Right renal pelvis (tissue), 4 donors: ENCODE measurements at regions not wholly inside any gene's neighbourhood (a gene's known extent, or its start where the extent isn't known, plus 50 kb on each side); places are given as distances from the start of the nearest gene placed in this dataset.

Experiments used
- DNase-seq, 4 donors: peaks; one replicate each; pipeline ENCODE4 v3.0.0-alpha.2; 2013; ENCODE audit warnings: low read depth in 4 of 4, low spot score in 3 of 4, missing footprints in 1 of 4

DNA sequence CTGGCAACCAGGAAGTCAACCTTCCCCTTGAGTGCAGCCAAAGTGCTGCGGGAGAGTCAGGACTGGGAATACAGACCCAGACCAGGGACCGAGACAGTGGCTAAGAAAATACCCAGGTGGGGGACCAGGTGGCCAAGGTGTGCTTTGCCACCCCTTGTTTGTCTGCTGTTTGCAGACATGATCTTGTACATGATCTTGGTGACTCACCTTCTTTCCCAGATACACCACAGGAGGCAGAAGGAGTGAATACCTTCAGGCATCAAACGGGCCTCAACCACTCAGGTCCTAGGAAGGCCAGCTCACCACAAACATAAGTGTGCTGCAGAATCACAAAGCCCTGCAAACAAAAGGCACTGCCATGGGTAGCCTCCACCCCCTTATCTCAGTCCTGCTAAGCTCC lies 62.0 kb downstream of the CNGA2 start:
- no peak for DNase-seq

GRCh38 chrX:151801980-151802379 lies 67.4 kb downstream of the CNGA2 start:
- DNase-seq = no peak

DNA sequence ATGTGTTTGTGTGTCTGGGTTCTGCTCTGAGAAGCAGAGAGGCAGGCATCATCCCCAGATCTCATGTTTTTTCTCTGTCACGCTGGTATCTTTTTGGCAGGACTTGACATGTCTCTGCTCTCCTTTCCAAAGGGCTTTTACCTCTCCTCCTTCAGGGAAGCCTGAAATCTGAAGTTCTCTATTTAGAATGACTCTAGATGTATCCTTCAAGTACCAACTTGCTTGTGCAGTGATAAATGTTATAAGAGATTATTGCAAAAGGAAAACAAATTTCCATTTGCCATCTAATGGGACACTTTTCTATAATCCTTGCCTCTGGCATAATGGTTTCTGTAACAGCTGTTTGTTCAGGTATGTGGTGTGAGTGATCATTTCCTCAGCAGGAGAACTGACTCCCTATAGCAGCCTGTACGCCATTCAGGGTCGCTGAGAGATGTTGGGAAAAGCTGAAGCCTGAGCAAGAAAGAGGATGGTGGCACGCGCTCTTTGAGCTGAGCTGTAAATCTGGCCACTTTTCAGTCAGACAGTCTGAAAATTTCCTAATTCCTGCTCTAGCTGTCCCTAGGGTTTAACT lies 72.5 kb downstream of the CNGA2 start:
- no peak for DNase-seq

DNA sequence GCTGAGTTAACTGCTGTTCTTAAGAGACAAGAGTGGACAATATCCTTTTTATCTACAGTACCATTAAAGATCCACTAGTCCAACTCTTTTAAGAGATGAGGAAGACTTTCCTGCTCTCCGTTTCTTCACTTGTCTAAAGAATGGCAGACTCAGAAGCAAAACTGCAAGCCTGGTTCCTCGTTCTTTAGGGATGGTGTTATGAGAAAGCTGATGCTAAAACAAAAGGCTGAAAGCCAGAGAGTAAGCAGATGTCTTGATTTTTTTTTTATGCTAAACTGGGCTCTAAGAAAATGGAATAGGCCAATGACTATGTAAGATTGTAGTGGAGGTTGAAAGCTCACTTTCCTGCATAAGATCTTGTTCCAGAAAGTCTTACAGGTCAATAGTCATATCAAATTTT lies 78.1 kb downstream of the CNGA2 start:
- no peak for DNase-seq

GRCh38 chrX:151814767-151815166 lies 80.2 kb downstream of the CNGA2 start:
- no peak for DNase-seq

DNA sequence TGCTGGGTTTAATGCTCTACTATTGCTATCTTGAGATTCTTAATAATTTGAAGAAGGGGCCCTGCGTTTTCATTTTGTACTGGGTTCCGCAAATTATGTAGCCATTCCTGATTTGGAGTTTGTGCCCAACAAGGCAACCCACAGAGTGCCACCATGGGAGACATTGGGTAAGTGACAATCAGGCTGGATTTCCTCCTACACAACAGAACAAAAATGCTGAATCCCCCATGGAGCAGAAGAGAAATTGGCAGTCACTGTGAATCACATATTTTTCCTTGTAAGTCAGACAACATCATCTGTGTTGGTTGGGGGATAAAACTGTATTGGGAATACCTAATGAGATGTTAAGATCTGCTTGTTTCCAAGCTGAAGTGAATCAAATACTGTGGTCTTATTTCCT lies 80.9 kb downstream of the CNGA2 start:
- no peak for DNase-seq

GRCh38 chrX:151816934-151817333 lies 82.4 kb downstream of the CNGA2 start:
- DNase-seq = no peak

DNA sequence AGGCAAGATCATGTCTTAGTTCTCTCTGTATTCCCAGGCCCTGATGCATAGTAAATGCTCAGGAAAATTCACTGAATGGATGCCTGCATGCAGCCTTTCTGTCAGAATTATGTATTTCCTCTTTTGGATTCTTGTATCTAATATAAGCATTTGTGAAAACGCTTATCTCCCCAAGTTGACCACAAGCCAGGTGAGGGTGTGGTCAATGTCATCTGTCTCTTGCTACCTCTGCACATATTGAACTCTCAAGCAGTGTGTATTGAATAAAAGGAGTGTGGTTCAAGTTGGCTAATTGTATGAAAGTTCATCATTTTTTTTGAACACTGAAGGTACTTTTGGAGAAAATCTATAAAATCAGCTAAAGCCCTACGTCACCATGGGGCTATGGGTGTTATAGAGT lies 84.3 kb downstream of the CNGA2 start:
- DNase-seq = no peak

- DNase-seq = no peak
These were observed 86.7 kb downstream of the CNGA2 start for GRCh38 chrX:151821226-151821625.

- no peak for DNase-seq
These were observed 87.7 kb upstream of the MAGEA4 start for GRCh38 chrX:151825007-151825406.

GRCh38 chrX:151825925-151826485 lies 86.7 kb upstream of the MAGEA4 start:
- DNase-seq = peak in 2 of 4 donors; percentile 8 to 19

DNA sequence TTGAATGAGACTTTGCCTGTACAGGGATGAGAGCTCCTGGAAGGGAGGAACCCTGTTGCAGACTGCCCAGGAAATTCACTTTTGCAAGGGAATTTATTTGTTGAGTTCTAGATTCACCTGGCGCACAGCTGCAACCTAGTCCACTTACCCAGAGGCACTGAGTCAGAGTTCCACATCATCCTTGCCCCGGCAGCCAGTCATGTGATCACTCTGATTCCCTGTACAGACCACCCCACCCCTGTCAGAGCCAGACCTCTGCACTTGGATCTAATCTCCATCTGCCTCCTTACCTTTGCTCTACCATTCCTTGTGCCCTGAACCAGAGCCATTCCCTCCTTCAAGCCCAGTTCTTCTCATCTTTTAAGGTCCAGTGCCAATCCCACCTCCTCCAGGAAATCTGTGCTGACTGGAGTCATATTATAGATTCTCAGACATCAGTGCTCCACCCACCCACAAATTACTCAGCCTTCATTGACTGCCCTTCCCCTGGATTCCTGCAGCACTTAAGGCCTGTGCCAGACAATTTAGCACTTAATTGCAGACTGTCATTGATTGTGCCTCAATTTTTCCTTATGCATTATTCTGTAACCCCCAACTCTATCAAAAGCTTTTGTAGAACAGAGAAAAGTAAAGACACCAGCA lies 84.1 kb upstream of the MAGEA4 start:
- DNase-seq = no peak

DNA sequence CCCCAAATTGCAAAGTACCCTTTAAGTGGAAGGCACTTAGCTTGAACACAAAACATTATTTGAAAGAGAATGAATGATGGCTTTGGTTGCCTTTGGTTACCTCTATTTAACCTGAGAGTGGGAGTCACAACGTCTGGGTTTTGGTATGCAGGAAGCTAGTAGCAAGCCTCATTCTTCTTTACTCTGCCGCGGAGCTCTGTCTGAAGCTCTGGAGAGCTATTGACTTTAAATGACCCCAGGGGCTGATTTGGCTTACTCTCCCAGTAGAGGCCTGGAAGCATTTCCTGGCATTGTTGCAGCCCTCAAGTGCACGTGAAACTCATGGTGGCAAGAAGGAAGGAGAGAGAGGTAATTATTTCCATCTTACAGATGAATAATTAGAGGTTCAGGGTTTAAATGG lies 81.8 kb upstream of the MAGEA4 start:
- DNase-seq = no peak

GRCh38 chrX:151852294-151852693 lies 60.4 kb upstream of the MAGEA4 start:
- no peak for DNase-seq

- no peak for DNase-seq
These were observed 57.8 kb upstream of the MAGEA4 start for GRCh38 chrX:151854726-151855495.

DNA sequence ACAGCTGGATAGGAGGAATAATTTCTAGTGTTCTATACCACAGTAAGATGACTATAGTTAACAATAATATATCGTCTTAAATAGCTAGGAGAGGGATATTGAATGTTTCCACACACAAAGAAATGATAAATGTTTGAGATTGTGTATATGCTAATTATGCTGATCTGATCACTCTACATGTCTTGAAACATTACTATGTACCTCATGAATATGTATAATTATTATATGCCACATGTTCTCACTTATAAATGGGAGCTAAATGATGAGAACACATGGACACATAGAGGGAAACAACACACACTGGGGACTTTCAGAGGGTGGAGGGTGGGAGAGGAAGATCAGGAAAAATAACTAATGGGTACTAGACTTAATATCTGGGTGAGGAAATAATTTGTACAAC lies 53.2 kb upstream of the MAGEA4 start:
- no peak for DNase-seq

DNA sequence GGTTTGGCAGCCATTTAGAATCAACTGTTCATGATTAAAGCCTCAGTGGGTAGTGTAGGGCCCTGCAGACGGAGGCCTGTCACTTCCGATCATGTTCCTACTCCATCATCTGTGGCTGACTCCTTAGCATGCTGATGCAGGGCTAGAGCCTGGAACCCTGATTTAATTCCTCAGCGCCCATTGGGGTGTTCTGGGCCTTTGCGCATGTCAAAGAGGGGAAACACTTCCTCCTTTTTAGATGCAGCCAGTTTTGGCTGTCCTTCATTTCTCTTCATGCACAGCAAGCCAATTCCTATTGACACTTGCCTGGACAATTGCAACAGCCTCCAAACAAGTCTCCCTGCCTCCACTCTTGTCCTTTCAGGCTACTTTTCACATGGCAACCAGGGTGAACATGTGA lies 51.9 kb upstream of the MAGEA4 start:
- DNase-seq = no peak
